AG09309 (cell line): ENCODE measurements at regions not wholly inside any gene's neighbourhood (a gene's known extent, or its start where the extent isn't known, plus 50 kb on each side); places are given as distances from the start of the nearest gene placed in this dataset.
A peak's percentile ranks its signal among the peaks of the same experiment; 100 is the strongest.

ENCODE experiments used
- DNase-seq: peaks from one replicate; pipeline ENCODE4 v3.0.0-alpha.2; 2010; ENCODE audit warnings: low read depth
- H3K4me3 ChIP-seq: 2 replicates; pipeline ENCODE4 v1.5.1; 2011; ENCODE audit warnings: mild to moderate bottlenecking, low read depth, low read length, moderate library complexity; ENCODE audit not compliant: control insufficient read depth
- TF ChIP-seq, protein P1 (sequence below): IDR thresholded peaks from 2 replicates; pipeline ENCODE4 v1.5.1; 2011; ENCODE audit warnings: mild to moderate bottlenecking, low read depth, low read length, inconsistent platforms; ENCODE audit not compliant: insufficient read depth, control insufficient read depth; ENCODE audit errors: missing control alignments

DNA sequence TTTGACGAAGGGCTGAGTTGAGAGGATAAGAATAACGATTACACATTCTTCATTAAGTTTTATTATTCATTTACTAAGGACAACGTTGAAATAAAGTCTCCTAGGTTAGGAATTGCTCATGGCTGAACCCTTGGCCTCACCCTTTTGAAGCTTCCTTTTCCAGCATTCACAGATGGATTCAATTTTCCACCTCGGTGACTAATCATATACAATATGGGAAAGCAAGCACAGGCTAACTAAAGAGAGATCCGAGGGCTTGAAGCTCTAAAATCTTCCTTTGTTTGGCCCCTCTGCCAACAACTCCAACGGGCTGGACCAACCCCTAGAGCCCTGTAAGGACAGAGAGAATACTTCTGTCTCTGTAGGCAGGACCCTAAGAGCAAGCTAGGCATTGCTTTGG lies 159.5 kb downstream of the SOD2 start:
- TF ChIP-seq, protein P1, sequence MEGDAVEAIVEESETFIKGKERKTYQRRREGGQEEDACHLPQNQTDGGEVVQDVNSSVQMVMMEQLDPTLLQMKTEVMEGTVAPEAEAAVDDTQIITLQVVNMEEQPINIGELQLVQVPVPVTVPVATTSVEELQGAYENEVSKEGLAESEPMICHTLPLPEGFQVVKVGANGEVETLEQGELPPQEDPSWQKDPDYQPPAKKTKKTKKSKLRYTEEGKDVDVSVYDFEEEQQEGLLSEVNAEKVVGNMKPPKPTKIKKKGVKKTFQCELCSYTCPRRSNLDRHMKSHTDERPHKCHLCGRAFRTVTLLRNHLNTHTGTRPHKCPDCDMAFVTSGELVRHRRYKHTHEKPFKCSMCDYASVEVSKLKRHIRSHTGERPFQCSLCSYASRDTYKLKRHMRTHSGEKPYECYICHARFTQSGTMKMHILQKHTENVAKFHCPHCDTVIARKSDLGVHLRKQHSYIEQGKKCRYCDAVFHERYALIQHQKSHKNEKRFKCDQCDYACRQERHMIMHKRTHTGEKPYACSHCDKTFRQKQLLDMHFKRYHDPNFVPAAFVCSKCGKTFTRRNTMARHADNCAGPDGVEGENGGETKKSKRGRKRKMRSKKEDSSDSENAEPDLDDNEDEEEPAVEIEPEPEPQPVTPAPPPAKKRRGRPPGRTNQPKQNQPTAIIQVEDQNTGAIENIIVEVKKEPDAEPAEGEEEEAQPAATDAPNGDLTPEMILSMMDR, result no peak
- no peak overlapping the region for H3K4me3 ChIP-seq
- DNase-seq, result peak; percentile 41

DNA sequence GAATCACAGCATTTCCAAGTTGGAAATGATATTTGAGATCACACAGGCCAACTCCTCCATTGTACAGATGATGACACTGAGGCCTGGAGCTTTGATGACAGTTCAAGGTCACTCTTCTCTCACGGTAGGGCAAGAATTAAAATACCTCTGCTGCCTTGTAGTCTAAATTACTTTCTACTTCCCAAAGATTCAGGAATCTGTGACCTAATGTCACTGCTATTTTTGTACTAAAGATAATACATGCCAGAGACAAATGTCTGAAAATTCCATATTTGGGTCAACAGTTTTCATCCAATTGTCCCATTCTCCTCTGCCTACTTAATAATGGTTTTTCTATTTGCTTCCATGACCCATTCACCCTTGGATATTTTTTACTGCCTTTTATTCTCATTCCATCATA lies 160.0 kb downstream of the SOD2 start:
- TF ChIP-seq, protein P1, result no peak
- no peak overlapping the region for H3K4me3 ChIP-seq
- DNase-seq, result no peak

DNA sequence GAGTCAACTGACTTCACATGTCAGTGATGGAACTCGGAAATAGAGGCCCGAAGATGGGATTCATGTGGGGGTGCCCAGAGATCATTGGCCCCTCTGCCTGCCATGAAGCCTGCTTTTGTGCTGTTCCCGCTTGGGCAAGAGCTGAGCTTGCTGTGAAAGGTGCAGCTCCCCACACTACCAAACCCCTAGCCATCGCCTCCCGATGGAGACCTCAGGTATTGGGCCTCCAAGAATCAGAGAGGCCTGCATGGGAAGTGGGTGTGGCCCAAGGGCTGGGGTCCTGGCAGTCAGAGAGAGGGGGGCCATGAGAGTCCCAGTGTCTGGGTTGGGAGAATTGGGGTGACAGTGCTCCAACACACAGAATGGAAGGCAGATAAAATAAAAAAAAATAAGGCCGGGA lies 160.9 kb downstream of the SOD2 start:
- no peak for DNase-seq
- H3K4me3 ChIP-seq, result no peak overlapping the region
- TF ChIP-seq, protein P1, result no peak

DNA sequence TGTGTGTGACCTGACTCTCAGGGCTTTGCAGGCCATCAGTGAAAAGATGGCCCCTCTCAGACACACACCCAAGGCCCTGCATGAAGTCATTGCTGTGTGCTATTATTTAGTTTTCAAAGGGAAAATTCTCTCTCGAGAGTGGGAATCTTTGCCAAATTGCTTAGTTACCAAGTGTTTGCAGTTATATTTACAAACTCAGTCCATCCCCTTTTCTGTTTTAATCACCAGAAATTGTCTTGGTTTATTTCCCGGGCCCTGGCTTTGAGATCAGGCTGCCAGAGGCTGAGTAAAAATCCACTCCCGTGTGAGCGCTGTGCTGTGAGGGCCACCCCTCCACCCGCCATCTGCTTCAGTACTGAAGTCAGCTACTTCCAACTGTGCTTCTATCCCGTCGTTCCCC lies 163.1 kb downstream of the SOD2 start:
- TF ChIP-seq, protein P1, result no peak
- no peak for DNase-seq
- H3K4me3 ChIP-seq, result no peak overlapping the region

GRCh38 chr6:159527351-159527750 lies 165.7 kb downstream of the SOD2 start:
- DNase-seq, result no peak
- TF ChIP-seq, protein P1, result no peak
- H3K4me3 ChIP-seq, result no peak overlapping the region

DNA sequence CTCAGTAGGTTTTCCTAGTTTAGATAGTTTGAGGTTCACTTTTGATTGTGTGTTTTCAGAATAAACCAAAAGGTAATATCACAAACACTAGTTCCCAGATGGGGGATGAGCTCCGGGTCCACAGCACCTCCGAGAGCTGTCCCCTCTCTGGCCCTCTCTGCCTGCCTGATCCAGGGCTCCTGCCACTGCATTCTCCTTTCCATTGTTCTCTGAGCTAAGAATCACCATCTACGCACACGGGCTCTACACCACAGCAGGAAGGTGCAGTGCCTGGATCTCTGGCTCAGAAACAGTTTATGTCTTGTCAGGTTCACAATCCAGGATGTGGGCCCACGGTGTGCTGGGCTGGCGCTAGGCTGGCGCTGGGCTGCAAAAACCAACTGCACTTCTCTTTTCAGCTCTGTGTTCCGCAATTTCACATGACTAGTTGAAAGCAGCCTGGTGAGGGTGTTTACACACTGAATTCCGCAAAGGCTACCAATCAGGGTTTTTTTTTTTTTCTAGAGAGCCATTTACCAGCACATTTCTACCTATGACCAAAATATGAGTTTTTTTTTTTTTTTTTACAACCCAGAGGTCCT lies 167.5 kb downstream of the SOD2 start:
- no peak for DNase-seq
- TF ChIP-seq, protein P1, result no peak
- H3K4me3 ChIP-seq, result no peak overlapping the region

DNA sequence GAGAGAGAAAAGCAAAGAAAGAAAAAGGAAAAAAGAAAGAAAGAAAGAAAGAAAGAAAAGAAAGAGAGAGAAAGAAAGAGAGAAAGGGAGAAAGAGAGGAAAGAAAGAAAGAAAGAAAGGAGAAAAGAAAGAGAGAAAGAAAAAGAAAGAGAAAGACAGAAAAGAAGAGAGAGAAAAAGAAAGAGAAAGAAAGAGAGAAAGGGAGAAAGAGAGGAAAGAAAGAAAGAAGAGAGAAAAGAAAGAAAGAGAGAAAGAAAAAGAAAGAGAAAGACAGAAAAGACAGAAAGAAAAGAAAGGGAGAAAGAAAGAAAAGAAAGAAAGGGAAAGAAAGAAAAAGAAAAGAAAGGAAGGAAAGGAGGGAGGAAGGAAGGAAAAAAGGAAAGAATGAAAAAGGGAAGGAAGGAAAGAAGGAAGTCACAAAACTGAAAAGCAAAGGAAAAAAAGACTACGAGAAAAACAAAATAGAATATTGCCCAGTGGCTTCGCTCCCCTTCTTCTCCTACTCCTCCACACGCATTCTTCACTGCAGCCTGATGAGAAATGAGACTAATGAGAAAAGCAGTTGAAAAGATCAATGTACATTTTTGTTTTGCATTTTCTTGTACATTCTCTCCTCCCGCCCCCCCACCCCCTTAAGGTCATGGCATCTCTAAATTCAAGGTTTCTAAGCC lies 170.0 kb downstream of the SOD2 start:
- TF ChIP-seq, protein P1, result no peak
- no peak for DNase-seq
- no peak overlapping the region for H3K4me3 ChIP-seq
